Epithelial cell of esophagus (primary cell): ENCODE measurements at regions not wholly inside any gene's neighbourhood (a gene's known extent, or its start where the extent isn't known, plus 50 kb on each side); places are given as distances from the start of the nearest gene placed in this dataset.

Experiments
- DNase-seq: peaks from one replicate; pipeline ENCODE4 v3.0.0; 2010; ENCODE audit warnings: low read depth
- H3K4me3 ChIP-seq: 2 replicates; pipeline ENCODE4 v1.5.1; 2011; ENCODE audit warnings: mild to moderate bottlenecking, low read length, control low read depth
- TF ChIP-seq, protein P1 (sequence below): IDR thresholded peaks from 2 replicates; pipeline ENCODE4 v1.5.1; 2011; ENCODE audit warnings: low read depth, mild to moderate bottlenecking, low read length, control low read depth, inconsistent platforms; ENCODE audit not compliant: insufficient read depth; ENCODE audit errors: missing control alignments

DNA sequence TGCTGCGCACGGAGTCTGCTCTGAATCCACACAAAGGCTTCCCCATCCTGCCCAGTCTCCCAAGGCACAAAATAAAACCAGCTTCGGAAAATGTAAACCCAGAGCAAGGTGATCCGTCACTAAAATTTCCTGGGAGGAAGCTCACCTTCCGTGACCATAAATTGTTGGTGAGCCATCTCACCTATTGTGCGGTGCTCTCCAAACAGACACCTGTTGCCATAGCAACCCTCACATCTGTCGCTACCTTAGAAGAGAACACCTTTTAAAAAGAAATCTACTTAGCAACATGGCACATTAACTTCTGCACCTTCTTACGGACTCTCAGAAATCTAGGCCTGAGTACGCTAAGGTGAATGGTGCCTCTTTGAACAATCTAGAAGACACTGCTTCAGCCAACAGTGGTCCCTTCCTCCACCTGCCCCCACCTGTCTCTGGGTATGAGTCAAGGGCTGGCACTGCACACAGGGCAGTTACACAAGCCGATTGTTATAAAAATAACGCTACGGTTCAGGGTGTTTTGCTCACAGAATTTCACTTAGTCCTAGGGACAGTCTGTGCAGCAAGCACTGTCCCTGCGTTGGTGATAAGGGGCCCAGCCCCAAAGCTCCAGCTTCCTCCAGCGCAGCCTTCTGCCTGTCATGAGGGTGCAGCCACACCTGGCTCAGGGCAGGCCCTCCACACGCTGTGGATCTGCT lies 114.9 kb upstream of the ID2 start:
- TF ChIP-seq, protein P1, sequence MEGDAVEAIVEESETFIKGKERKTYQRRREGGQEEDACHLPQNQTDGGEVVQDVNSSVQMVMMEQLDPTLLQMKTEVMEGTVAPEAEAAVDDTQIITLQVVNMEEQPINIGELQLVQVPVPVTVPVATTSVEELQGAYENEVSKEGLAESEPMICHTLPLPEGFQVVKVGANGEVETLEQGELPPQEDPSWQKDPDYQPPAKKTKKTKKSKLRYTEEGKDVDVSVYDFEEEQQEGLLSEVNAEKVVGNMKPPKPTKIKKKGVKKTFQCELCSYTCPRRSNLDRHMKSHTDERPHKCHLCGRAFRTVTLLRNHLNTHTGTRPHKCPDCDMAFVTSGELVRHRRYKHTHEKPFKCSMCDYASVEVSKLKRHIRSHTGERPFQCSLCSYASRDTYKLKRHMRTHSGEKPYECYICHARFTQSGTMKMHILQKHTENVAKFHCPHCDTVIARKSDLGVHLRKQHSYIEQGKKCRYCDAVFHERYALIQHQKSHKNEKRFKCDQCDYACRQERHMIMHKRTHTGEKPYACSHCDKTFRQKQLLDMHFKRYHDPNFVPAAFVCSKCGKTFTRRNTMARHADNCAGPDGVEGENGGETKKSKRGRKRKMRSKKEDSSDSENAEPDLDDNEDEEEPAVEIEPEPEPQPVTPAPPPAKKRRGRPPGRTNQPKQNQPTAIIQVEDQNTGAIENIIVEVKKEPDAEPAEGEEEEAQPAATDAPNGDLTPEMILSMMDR: no peak
- DNase-seq: no peak
- no peak overlapping the region for H3K4me3 ChIP-seq

DNA sequence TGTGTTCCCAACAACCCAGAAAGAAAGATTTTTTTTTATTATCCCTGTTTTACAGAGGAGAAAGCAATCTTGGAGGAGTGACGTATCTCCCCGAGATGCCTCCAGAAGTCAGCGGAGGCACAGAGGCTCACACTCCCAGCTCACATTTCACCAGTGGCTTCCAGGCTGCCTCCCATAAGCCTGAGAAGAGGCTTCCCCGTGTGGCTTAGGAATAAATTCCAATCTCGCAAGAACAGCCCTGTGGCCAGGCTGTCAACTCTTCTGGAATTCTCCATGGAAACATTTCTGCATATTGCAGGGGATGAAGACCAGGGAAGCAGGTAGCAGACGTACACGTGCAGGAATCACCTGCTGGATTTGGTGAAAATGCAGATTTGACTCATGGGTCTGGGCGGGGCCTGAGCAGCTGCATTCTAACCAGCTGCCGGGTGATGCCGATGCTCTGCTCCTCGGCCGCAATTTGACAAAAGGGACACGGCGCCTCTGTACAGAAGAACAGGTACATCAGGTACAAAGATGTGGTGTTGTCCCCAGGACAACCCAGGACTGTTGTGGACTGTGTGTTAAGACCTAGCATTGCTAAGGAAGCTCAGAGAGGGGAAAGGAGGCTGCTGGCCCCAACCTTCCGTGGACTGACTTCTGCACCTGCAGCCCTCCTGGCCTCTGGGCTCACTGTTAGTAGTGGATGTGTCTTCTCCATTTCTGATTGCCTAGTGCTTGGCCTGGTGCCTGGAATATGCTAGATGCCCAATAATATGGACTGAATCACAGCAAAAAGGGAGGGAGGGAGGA lies 114.2 kb upstream of the ID2 start:
- H3K4me3 ChIP-seq: no peak overlapping the region
- no peak for DNase-seq
- TF ChIP-seq, protein P1: no peak

- TF ChIP-seq, protein P1: no peak
- no peak for DNase-seq
- no peak overlapping the region for H3K4me3 ChIP-seq
These were observed 113.1 kb upstream of the ID2 start for GRCh38 chr2:8568543-8569302.

DNA sequence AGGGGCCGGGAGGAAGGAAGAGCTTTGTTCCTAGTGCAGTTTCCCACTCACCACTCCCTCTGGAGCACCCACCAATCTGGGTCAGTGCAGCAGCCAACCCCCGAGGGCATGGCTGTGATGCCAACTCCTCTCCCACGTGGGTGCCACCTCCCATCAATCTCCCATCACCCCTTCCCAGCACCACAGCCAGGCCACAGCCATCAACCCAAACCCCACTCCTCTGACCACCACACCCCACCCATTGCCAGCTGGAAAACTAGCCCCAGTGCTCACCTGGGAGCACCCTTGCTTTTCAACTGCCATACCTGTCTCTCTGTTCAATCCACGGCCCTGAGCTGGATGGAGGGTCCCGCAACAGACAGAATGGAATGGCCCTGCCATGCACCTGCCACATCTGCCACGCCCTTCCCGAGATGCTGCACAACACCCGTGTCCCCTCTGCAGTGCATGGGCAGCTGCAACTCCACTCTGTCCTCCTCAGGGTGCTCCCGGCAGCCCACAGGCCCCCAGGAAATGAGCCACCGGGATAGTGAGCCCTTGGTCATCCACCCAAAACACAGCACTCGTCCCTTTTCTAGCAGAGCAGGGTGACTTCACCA lies 112.4 kb upstream of the ID2 start:
- TF ChIP-seq, protein P1: no peak
- H3K4me3 ChIP-seq: no peak overlapping the region
- no peak for DNase-seq

- TF ChIP-seq, protein P1: no peak
- no peak overlapping the region for H3K4me3 ChIP-seq
- no peak for DNase-seq
These were observed 111.2 kb upstream of the ID2 start for GRCh38 chr2:8570637-8571036.

GRCh38 chr2:8571301-8571791 lies 110.5 kb upstream of the ID2 start:
- no peak for DNase-seq
- no peak overlapping the region for H3K4me3 ChIP-seq
- TF ChIP-seq, protein P1: no peak
